A549 (cell line): ENCODE measurements at regions not wholly inside any gene's neighbourhood (a gene's known extent, or its start where the extent isn't known, plus 50 kb on each side); places are given as distances from the start of the nearest gene placed in this dataset.

Source experiments
- ATAC-seq, 2 experiments: fragments of 200-7000 bp in 1 of 2; fragments of >200 bp in 1 of 2; cut with Nextera tagmentation in 1 of 2; cut with Tn5 transposase in 1 of 2; 3 replicates each; pipeline versions ENCODE4 v1.8.0 to v1.9.1; 2018 to 2020; ENCODE audit warnings: mild to moderate bottlenecking in 1 of 2, moderate library complexity in 1 of 2
- CTCF ChIA-PET: fragments of 300-600 bp; sonication (Branson Sonifier 250); formaldehyde crosslinking; extraction: SDS; loops from one replicate; lab custom pipeline; 2021; ENCODE audit warnings: antibody characterized with exemption, inconsistent platforms; lab: Yijun Ruan, JAX
- POLR2A ChIA-PET: fragments of 350-600 bp; formaldehyde crosslinking; extraction: SDS; loops from one replicate; lab custom pipeline; 2021; ENCODE audit warnings: antibody characterized with exemption, inconsistent platforms; lab: Yijun Ruan, JAX
- DNase-seq, 2 experiments: peaks; one replicate each; pipeline versions ENCODE4 v3.0.0 to v3.0.0-alpha.2; 2011 to 2016; ENCODE audit warnings: low read depth in 1 of 2, low spot score in 1 of 2
- FAIRE-seq: peaks from 2 replicates; lab custom pipeline; 2011; peaks lifted over from hg19 to GRCh38; lab: Jason Lieb, UNC
- H3K27ac ChIP-seq, 2 experiments: fragments of >200 bp; sonication (Bioruptor Twin); formaldehyde crosslinking; 3 replicates each; pipeline ENCODE4 v1.5.1; 2016 to 2017
- H3K4me1 ChIP-seq: fragments of >200 bp; sonication (Bioruptor Twin); formaldehyde crosslinking; 3 replicates; pipeline ENCODE4 v1.6.1; 2016
- H3K4me2 ChIP-seq: fragments of >200 bp; sonication (Bioruptor Twin); formaldehyde crosslinking; 3 replicates; pipeline ENCODE4 v1.6.1; 2016
- H3K4me3 ChIP-seq: fragments of >200 bp; sonication (Bioruptor Twin); formaldehyde crosslinking; 3 replicates; pipeline ENCODE4 v1.5.1; 2016
- H3K9me3 ChIP-seq: fragments of >200 bp; sonication (Bioruptor Twin); formaldehyde crosslinking; 3 replicates; pipeline ENCODE4 v1.6.1; 2016
- BHLHE40 ChIP-seq: IDR thresholded peaks from 2 replicates; pipeline ENCODE4 v1.6.1; 2012; ENCODE audit warnings: low read depth, low read length, inconsistent platforms
- CBX2 ChIP-seq: fragments of 200-600 bp; sonication (generic); IDR thresholded peaks from 2 replicates; pipeline ENCODE4 v1.6.1; 2016; ENCODE audit warnings: low read depth, mild to moderate bottlenecking, borderline replicate concordance
- CHD2 ChIP-seq: fragments of 150-350 bp; IDR thresholded peaks from 2 replicates; pipeline ENCODE4 v1.6.1; 2014; ENCODE audit warnings: low read length; ENCODE audit not compliant: partially characterized antibody
- EHF ChIP-seq: fragments of 250-450 bp; sonication (Bioruptor Pico); IDR thresholded peaks from 2 replicates; pipeline ENCODE4 v1.5.0; 2020; ENCODE audit warnings: mild to moderate bottlenecking
- EHMT2 ChIP-seq: fragments of 200-600 bp; sonication (generic); IDR thresholded peaks from 2 replicates; pipeline ENCODE4 v1.6.1; 2016; ENCODE audit warnings: antibody characterized with exemption, low read depth, mild to moderate bottlenecking, moderate library complexity
- EP300 ChIP-seq, 2 experiments: fragments of >200 bp; sonication (Bioruptor Twin); formaldehyde crosslinking; IDR thresholded peaks; 2 replicates in 1 of 2; 3 replicates in 1 of 2; pipeline ENCODE4 v1.6.1; 2016 to 2017
- ESRRA ChIP-seq: fragments of 150-350 bp; IDR thresholded peaks from 2 replicates; pipeline ENCODE4 v1.6.1; 2014; ENCODE audit warnings: mild to moderate bottlenecking, low read length, borderline replicate concordance
- FOXS1 ChIP-seq: fragments of 250-450 bp; sonication (Bioruptor Pico); IDR thresholded peaks from 2 replicates; pipeline ENCODE4 v1.5.0; 2020; ENCODE audit warnings: mild to moderate bottlenecking, moderate library complexity
- HEYL ChIP-seq: fragments of 250-450 bp; sonication (Bioruptor Pico); IDR thresholded peaks from 2 replicates; pipeline ENCODE4 v1.8.0; 2021; ENCODE audit warnings: mild to moderate bottlenecking, moderate library complexity
- HOXB5 ChIP-seq: fragments of 250-450 bp; sonication (Bioruptor Pico); IDR thresholded peaks from 2 replicates; pipeline ENCODE4 v1.5.0; 2020; ENCODE audit warnings: mild to moderate bottlenecking, moderate library complexity
- JUN ChIP-seq, 2 experiments: fragments of >200 bp; sonication (Bioruptor Twin); formaldehyde crosslinking; IDR thresholded peaks; 2 replicates in 1 of 2; 3 replicates in 1 of 2; pipeline ENCODE4 v1.6.1; 2016 to 2017
- KDM5A ChIP-seq: fragments of 200-600 bp; sonication (generic); IDR thresholded peaks from 2 replicates; pipeline ENCODE4 v1.6.1; 2016; ENCODE audit warnings: antibody characterized with exemption, mild to moderate bottlenecking
- MAFK ChIP-seq: fragments of 450-650 bp; IDR thresholded peaks from 2 replicates; pipeline ENCODE4 v1.6.1; 2014; ENCODE audit not compliant: partially characterized antibody
- MYC ChIP-seq: IDR thresholded peaks from 2 replicates; pipeline ENCODE4 v1.6.1; 2012; ENCODE audit warnings: mild to moderate bottlenecking, inconsistent platforms, low read length, improper control_type of control experiment, borderline replicate concordance
- NFE2L2 ChIP-seq: fragments of 150-350 bp; conservative IDR thresholded peaks from 2 replicates; pipeline ENCODE4 v1.6.1; 2014; ENCODE audit warnings: low read length
- NPAS2 ChIP-seq: fragments of 250-450 bp; sonication (Bioruptor Pico); IDR thresholded peaks from 2 replicates; pipeline ENCODE4 v1.8.0; 2022; ENCODE audit warnings: mild to moderate bottlenecking, moderate library complexity, borderline replicate concordance
- PHF8 ChIP-seq: fragments of 200-600 bp; sonication (generic); IDR thresholded peaks from 2 replicates; pipeline ENCODE4 v1.6.1; 2016; ENCODE audit warnings: low read depth, mild to moderate bottlenecking, antibody characterized with exemption, moderate library complexity, borderline replicate concordance
- RARB ChIP-seq: fragments of 250-450 bp; sonication (Bioruptor Pico); IDR thresholded peaks from 2 replicates; pipeline ENCODE4 v1.8.0; 2021; ENCODE audit warnings: mild to moderate bottlenecking, moderate library complexity
- RCOR1 ChIP-seq: fragments of 150-350 bp; IDR thresholded peaks from 2 replicates; pipeline ENCODE4 v1.6.1; 2014; ENCODE audit warnings: antibody characterized with exemption, low read length, low read depth
- SREBF2 ChIP-seq: fragments of 450-650 bp; IDR thresholded peaks from 2 replicates; pipeline ENCODE4 v1.6.1; 2014; ENCODE audit warnings: mild to moderate bottlenecking, moderate library complexity
- TFCP2L1 ChIP-seq: fragments of 250-450 bp; sonication (Bioruptor Pico); IDR thresholded peaks from 2 replicates; pipeline ENCODE4 v1.5.0; 2021; ENCODE audit warnings: mild to moderate bottlenecking
- ZC3H11A ChIP-seq: fragments of 450-650 bp; IDR thresholded peaks from 2 replicates; pipeline ENCODE4 v1.6.1; 2014; ENCODE audit warnings: antibody characterized with exemption, mild to moderate bottlenecking
- ZFP36 ChIP-seq: fragments of 450-650 bp; IDR thresholded peaks from 2 replicates; pipeline ENCODE4 v1.6.1; 2014; ENCODE audit warnings: borderline replicate concordance; ENCODE audit not compliant: partially characterized antibody
- ZNF302 ChIP-seq: fragments of 250-450 bp; sonication (Bioruptor Pico); IDR thresholded peaks from 2 replicates; pipeline ENCODE4 v1.9.0; 2021; ENCODE audit warnings: inconsistent platforms, mild to moderate bottlenecking, moderate library complexity
- WGBS: methylation state at CpG from one replicate; pipeline ENCODE4 v1.1.6; 2017; ENCODE audit errors: missing lambda C conversion rate; 5-methylcytosine and 5-hydroxymethylcytosine counted together
- TF ChIP-seq, protein P1 (sequence below): fragments of >200 bp; sonication (Bioruptor Twin); formaldehyde crosslinking; IDR thresholded peaks from 3 replicates; pipeline ENCODE4 v1.6.1; 2016
- TF ChIP-seq, protein P2 (sequence below): fragments of 250-450 bp; sonication (Bioruptor Pico); IDR thresholded peaks from 2 replicates; pipeline ENCODE4 v1.5.0; 2021; ENCODE audit warnings: mild to moderate bottlenecking, moderate library complexity, borderline replicate concordance
- TF ChIP-seq, protein P3 (sequence below): fragments of >200 bp; sonication (Bioruptor Twin); formaldehyde crosslinking; IDR thresholded peaks from 2 replicates; pipeline ENCODE4 v1.6.1; 2016
- TF ChIP-seq, protein P4 (sequence below): fragments of 150-350 bp; IDR thresholded peaks from 2 replicates; pipeline ENCODE4 v1.6.1; 2014; ENCODE audit warnings: low read depth, mild to moderate bottlenecking, low read length

DNA sequence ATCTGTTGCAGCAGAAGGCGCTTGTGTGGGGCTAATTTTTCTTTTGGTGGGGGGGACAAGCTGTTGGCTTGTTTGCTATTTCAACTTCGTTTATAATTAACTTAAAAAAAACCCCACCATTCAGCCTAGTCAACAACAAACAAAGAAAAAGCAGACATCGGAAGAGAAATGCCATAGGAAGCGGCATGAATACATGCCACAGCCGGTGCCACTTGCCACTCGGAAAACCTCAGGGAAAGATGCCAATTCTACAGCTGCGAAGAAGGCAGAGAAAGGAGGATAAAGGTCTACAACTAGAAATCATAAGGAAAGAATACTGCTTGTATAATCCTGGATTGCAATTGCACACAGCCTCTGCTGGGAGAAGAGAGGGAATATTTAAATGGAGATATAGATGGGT, 254.4 kb upstream of the PMFBP1 start:
- DNase-seq (no peak), ATAC-seq (no peak), FAIRE-seq (no peak)
- CTCF ChIA-PET = no interaction called here
- Histone ChIP-seq H3K4me3 (no peak overlapping the region), H3K27ac (no peak overlapping the region), H3K4me2 (no peak overlapping the region), H3K9me3 (peaks cover 12% of the 10 kb centered on the region)
- WGBS = 70% methylated on average over 7 of the region's 7 CpGs
- TF ChIP-seq ESRRA (no peak), ZNF302 (no peak), ZC3H11A (no peak), MYC (no peak), EHMT2 (no peak), RARB (no peak), EHF (CRISPR knock-in tag) (no peak), FOXS1 (CRISPR knock-in tag) (no peak), CBX2 (no peak), RCOR1 (no peak), TFCP2L1 (CRISPR knock-in tag) (no peak), PHF8 (no peak), HOXB5 (CRISPR knock-in tag) (no peak), CHD2 (no peak), HEYL (CRISPR knock-in tag) (no peak)
- TF ChIP-seq, protein P1, sequence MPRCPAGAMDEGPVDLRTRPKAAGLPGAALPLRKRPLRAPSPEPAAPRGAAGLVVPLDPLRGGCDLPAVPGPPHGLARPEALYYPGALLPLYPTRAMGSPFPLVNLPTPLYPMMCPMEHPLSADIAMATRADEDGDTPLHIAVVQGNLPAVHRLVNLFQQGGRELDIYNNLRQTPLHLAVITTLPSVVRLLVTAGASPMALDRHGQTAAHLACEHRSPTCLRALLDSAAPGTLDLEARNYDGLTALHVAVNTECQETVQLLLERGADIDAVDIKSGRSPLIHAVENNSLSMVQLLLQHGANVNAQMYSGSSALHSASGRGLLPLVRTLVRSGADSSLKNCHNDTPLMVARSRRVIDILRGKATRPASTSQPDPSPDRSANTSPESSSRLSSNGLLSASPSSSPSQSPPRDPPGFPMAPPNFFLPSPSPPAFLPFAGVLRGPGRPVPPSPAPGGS = no peak
- TF ChIP-seq, protein P2, sequence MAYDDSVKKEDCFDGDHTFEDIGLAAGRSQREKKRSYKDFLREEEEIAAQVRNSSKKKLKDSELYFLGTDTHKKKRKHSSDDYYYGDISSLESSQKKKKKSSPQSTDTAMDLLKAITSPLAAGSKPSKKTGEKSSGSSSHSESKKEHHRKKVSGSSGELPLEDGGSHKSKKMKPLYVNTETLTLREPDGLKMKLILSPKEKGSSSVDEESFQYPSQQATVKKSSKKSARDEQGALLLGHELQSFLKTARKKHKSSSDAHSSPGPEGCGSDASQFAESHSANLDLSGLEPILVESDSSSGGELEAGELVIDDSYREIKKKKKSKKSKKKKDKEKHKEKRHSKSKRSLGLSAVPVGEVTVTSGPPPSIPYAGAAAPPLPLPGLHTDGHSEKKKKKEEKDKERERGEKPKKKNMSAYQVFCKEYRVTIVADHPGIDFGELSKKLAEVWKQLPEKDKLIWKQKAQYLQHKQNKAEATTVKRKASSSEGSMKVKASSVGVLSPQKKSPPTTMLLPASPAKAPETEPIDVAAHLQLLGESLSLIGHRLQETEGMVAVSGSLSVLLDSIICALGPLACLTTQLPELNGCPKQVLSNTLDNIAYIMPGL = no peak
- TF ChIP-seq, all 56 proteins: peak for 0
- no peaks in the 10 kb centered on the region for H3K4me1 ChIP-seq
- POLR2A ChIA-PET = no interaction called here

DNA sequence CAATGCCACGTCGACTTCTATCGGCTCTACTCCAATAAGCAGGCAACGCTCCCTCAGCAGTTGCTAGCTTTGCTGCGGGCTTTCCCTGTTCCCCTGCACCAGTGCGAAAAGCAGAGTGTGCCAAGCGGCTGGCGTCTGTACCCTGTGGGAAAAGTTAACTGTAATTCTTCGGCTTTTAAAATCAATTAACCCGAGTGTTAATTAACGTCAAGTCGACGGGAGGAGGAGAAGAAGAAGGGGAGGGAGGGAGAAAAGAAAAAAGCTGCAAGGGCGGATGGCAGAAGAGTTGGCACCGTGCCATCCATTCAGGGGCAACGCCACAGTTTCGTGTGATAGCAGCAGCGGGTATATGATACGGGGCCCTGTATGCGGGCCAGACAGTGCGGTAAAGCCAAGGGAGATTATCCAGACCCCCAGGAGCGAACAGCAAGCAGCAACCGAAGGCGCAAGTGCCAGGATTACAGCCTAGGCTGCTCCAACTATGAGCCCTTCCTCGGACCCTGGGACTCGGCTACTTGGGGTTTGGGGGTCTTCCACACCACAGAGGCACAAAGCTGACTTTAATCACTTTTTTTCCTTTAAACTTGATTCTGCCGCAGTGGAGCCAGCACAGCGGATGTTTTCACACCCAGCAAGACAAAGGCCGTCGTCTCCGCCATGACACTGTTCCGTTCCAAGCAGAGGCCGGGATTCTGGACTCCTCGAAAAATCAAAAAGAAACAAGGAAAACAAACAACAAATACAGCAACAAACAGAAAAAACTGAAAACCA, 253.8 kb upstream of the PMFBP1 start:
- peaks cover 19% of the 10 kb centered on the region for H3K9me3 ChIP-seq
- ChIA-PET POLR2A (no interaction called here), CTCF (interaction anchor here (0.6 to 0.8 kb wide), 2 partner anchors 26 to 1221 kb away, joined by 3 read pairs; no protein-coding TSS in a partner anchor)
- TF ChIP-seq NPAS2 (CRISPR knock-in tag) = no peak
- no peak for TF ChIP-seq BHLHE40
- TF ChIP-seq RARB = no peak
- no peak for TF ChIP-seq MAFK
- no peak for TF ChIP-seq ESRRA
- TF ChIP-seq, protein P3, sequence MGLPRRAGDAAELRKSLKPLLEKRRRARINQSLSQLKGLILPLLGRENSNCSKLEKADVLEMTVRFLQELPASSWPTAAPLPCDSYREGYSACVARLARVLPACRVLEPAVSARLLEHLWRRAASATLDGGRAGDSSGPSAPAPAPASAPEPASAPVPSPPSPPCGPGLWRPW = no peak
- ATAC-seq = no peak
- H3K4me2 ChIP-seq = no peak overlapping the region
- no peaks in the 10 kb centered on the region for H3K4me1 ChIP-seq
- H3K27ac ChIP-seq = no peak overlapping the region
- no peak for FAIRE-seq
- 90% methylated on average over 33 of the region's 34 CpGs for WGBS
- no peak overlapping the region for H3K4me3 ChIP-seq
- no peak for DNase-seq

DNA sequence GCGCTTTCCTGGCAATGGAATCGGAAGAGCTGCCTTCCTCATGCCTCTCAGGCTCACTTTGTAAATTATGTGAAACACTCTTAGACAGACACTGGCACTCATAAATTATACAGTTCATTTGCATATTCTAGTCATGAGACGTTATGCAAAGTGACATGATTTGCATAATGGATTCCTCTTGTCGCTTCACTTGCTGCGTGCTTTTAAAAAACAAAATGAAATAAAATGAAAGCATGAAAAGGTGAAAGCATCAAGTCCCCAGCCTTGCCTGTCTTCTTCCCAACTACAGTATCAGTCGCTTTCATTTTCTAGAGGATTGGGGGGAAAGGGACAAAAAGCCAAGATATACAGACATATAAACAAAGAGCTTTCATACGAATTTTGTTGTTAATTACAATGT, 252.8 kb upstream of the PMFBP1 start:
- TF ChIP-seq JUN (IDR thresholded peaks at IDR 0.05) (no peak), NFE2L2 (no peak), EP300 (IDR thresholded peaks at IDR 0.05) (no peak), KDM5A (no peak), SREBF2 (no peak), TFCP2L1 (CRISPR knock-in tag) (no peak), ZFP36 (no peak), BHLHE40 (no peak), ZC3H11A (no peak), HEYL (CRISPR knock-in tag) (no peak), MAFK (no peak), RCOR1 (no peak), EHMT2 (no peak)
- TF ChIP-seq, protein P4, sequence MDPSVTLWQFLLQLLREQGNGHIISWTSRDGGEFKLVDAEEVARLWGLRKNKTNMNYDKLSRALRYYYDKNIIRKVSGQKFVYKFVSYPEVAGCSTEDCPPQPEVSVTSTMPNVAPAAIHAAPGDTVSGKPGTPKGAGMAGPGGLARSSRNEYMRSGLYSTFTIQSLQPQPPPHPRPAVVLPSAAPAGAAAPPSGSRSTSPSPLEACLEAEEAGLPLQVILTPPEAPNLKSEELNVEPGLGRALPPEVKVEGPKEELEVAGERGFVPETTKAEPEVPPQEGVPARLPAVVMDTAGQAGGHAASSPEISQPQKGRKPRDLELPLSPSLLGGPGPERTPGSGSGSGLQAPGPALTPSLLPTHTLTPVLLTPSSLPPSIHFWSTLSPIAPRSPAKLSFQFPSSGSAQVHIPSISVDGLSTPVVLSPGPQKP = no peak
- ATAC-seq = no peak
- POLR2A ChIA-PET = no interaction called here
- WGBS = 65% methylated on average over 7 of the region's 7 CpGs
- no peaks in the 10 kb centered on the region for H3K4me1 ChIP-seq
- no peak overlapping the region for H3K4me3 ChIP-seq
- FAIRE-seq = no peak
- CTCF ChIA-PET = no interaction called here
- no peak overlapping the region for H3K27ac ChIP-seq
- DNase-seq = no peak
- peaks cover 20% of the 10 kb centered on the region for H3K9me3 ChIP-seq
- no peak overlapping the region for H3K4me2 ChIP-seq
